Loucy (cell line): ENCODE measurements at regions not wholly inside any gene's neighbourhood (a gene's known extent, or its start where the extent isn't known, plus 50 kb on each side); places are given as distances from the start of the nearest gene placed in this dataset.
"Not testable (repeated sequence)": the region's sequence is repeated elsewhere in the genome, so short reads cannot be mapped to it uniquely, and the experiment has no call there.

Source experiments
- H2AFZ ChIP-seq: fragments of 200-600 bp; sonication (generic); 2 replicates; pipeline ENCODE4 v1.6.0; 2016; ENCODE audit warnings: antibody characterized with exemption, mild to moderate bottlenecking, low read length, moderate library complexity
- H3F3A ChIP-seq: fragments of 200-600 bp; 2 replicates; pipeline ENCODE4 v1.6.0; 2016; ENCODE audit warnings: antibody characterized with exemption, low read depth, mild to moderate bottlenecking
- H3K27me3 ChIP-seq: fragments of 200-600 bp; sonication (generic); 2 replicates; pipeline ENCODE4 v1.6.1; 2014; ENCODE audit warnings: low read length, mild to moderate bottlenecking; ENCODE audit not compliant: insufficient read depth, poor library complexity, severe bottlenecking
- H3K36me3 ChIP-seq: fragments of 200-600 bp; sonication (generic); 2 replicates; pipeline ENCODE4 v1.6.1; 2016; ENCODE audit warnings: low read length; ENCODE audit not compliant: insufficient read depth
- H3K4me1 ChIP-seq: fragments of 200-600 bp; sonication (generic); 2 replicates; pipeline ENCODE4 v1.5.1; 2014; ENCODE audit warnings: low read length, mild to moderate bottlenecking; ENCODE audit not compliant: insufficient read depth, poor library complexity, severe bottlenecking
- H3K4me2 ChIP-seq: fragments of 200-600 bp; sonication (generic); 2 replicates; pipeline ENCODE4 v1.6.0; 2014; ENCODE audit warnings: antibody characterized with exemption, low read length, low read depth, mild to moderate bottlenecking; ENCODE audit not compliant: poor library complexity, severe bottlenecking
- H3K4me3 ChIP-seq: fragments of 200-600 bp; sonication (generic); 2 replicates; pipeline ENCODE4 v1.5.1; 2014; ENCODE audit warnings: low read length, mild to moderate bottlenecking, mixed read lengths; ENCODE audit not compliant: poor library complexity, severe bottlenecking
- H3K79me2 ChIP-seq: fragments of 200-600 bp; sonication (generic); 2 replicates; pipeline ENCODE4 v1.6.1; 2014; ENCODE audit warnings: low read length; ENCODE audit not compliant: insufficient read depth
- H3K9ac ChIP-seq: fragments of 200-600 bp; sonication (generic); 2 replicates; pipeline ENCODE4 v1.6.0; 2014; ENCODE audit warnings: mild to moderate bottlenecking, low read depth, low read length, moderate library complexity; ENCODE audit not compliant: poor library complexity, severe bottlenecking
- H3K9me2 ChIP-seq: fragments of 200-600 bp; sonication (generic); replicated peaks from 2 replicates; pipeline ENCODE4 v1.6.1; 2016; ENCODE audit warnings: low read depth, low read length, mixed read lengths
- H3K9me3 ChIP-seq: fragments of 200-600 bp; sonication (generic); 2 replicates; pipeline ENCODE4 v1.6.1; 2014; ENCODE audit warnings: mild to moderate bottlenecking, antibody characterized with exemption, low read length, low read depth; ENCODE audit not compliant: insufficient read depth
- H4K20me1 ChIP-seq: fragments of 200-600 bp; sonication (generic); 2 replicates; pipeline ENCODE4 v1.6.0; 2014; ENCODE audit warnings: antibody characterized with exemption, low read length, mild to moderate bottlenecking; ENCODE audit not compliant: insufficient read depth, poor library complexity, severe bottlenecking
- EZH2phosphoT487 ChIP-seq: fragments of 200-600 bp; IDR thresholded peaks from 2 replicates; pipeline ENCODE4 v1.6.1; 2018; ENCODE audit warnings: antibody characterized with exemption, mild to moderate bottlenecking, moderate library complexity, borderline replicate concordance
- TF ChIP-seq, protein P1 (sequence below): fragments of 200-600 bp; sonication (generic); conservative IDR thresholded peaks from 2 replicates; pipeline ENCODE4 v1.5.1; 2014; ENCODE audit warnings: mild to moderate bottlenecking, antibody characterized with exemption, low read length

DNA sequence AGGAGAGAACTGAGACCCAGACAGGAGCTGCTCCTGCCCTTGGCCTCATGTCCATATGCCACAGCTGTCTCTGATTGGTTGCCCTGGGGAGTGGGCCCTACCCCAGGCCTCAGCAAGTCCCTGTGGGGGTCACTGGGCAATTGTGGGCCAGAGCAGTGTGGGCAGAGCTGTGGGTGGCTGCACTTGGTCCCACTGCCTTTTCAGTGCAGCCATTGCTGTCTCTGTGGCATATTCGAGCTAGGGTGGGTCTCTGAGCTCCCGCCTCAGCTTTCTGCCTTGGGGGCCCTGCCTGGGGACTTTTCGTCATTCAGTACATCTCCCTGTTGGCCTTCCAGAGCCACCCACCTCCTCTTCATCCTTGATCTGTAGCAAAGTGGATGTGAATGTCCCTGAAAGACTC lies 69.8 kb upstream of the LRPAP1 start:
- Histone ChIP-seq H3F3A (no peaks in the 10 kb centered on the region), H3K79me2 (no peaks in the 10 kb centered on the region), H3K4me1 (no peaks in the 10 kb centered on the region), H3K27me3 (no peaks in the 10 kb centered on the region), H3K4me3 (no peak overlapping the region), H2AFZ (no peak overlapping the region), H3K9ac (no peak overlapping the region), H3K9me3 (peaks cover 8% of the 10 kb centered on the region; the same call in 1 of the 2 replicates), H3K36me3 (no peaks in the 10 kb centered on the region), H3K9me2 (no peaks in the 10 kb centered on the region), H4K20me1 (no peaks in the 10 kb centered on the region), H3K4me2 (no peak overlapping the region)
- TF ChIP-seq, protein P1, sequence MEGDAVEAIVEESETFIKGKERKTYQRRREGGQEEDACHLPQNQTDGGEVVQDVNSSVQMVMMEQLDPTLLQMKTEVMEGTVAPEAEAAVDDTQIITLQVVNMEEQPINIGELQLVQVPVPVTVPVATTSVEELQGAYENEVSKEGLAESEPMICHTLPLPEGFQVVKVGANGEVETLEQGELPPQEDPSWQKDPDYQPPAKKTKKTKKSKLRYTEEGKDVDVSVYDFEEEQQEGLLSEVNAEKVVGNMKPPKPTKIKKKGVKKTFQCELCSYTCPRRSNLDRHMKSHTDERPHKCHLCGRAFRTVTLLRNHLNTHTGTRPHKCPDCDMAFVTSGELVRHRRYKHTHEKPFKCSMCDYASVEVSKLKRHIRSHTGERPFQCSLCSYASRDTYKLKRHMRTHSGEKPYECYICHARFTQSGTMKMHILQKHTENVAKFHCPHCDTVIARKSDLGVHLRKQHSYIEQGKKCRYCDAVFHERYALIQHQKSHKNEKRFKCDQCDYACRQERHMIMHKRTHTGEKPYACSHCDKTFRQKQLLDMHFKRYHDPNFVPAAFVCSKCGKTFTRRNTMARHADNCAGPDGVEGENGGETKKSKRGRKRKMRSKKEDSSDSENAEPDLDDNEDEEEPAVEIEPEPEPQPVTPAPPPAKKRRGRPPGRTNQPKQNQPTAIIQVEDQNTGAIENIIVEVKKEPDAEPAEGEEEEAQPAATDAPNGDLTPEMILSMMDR: no peak
- no peak for TF ChIP-seq EZH2phosphoT487

- not testable (repeated sequence) for H3K27me3 ChIP-seq, H3K9me2 ChIP-seq, H2AFZ ChIP-seq, H3K4me1 ChIP-seq, H3K9ac ChIP-seq, H3K4me2 ChIP-seq, H3K4me3 ChIP-seq, H3K9me3 ChIP-seq, H3K36me3 ChIP-seq, H3K79me2 ChIP-seq, H3F3A ChIP-seq, H4K20me1 ChIP-seq
These were observed 69.0 kb upstream of the LRPAP1 start for GRCh38 chr4:3601108-3601690.

DNA sequence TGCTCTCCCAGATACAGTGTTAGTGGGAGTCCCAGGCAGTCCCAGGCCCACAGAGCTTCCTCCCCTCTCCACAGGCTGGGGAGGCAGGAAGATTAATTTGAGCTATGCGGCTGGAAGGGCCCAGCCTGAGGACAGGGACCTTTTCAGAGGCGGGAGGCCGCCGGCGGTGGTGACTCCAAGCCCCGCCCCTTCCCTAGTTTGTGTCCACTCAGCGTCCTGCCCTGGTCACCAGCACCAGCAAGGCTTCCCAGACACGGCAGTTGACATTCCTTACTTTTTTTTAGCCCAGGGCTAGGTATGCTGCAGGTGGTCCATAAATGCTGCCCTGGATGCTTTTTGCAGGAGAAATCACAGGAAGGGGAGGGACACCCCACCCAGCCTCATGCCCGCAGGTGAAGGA lies 67.7 kb upstream of the LRPAP1 start:
- Histone ChIP-seq H3K9me3 (peaks cover 8% of the 10 kb centered on the region; the same call in 1 of the 2 replicates), H3K4me1 (no peaks in the 10 kb centered on the region), H3F3A (no peaks in the 10 kb centered on the region), H3K4me2 (no peak overlapping the region), H3K4me3 (no peak overlapping the region), H3K36me3 (no peaks in the 10 kb centered on the region), H3K27me3 (no peaks in the 10 kb centered on the region), H3K9me2 (no peaks in the 10 kb centered on the region), H3K79me2 (no peaks in the 10 kb centered on the region), H4K20me1 (no peaks in the 10 kb centered on the region), H2AFZ (no peak overlapping the region), H3K9ac (no peak overlapping the region)
- TF ChIP-seq, protein P1: no peak
- TF ChIP-seq EZH2phosphoT487: no peak

DNA sequence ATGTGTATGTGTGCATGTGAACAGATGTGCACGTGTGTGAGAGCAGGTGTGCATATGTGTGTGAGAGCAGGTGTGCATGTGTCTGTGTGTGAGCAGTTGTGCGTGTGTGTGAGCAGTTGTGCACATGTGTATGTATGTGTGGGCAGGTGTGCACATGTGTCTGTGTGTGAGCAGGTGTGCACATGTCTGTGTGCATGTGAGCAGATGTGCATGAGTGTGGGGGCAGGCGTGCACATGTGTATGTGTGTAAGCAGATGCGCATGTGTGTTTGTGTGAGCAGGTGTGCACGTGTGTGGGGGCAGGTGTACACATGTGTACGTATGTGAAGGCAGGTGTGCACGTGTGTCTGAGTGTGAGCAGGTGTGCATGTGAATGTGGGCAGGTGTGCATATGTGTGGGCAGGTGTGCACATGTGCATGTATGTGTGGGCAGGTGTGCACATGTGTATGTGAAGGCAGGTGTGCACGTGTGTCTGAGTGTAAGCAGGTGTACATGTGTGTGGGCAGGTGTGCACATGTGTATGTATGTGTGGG lies 66.5 kb upstream of the LRPAP1 start:
- H3K27me3 ChIP-seq: no peaks in the 10 kb centered on the region
- no peaks in the 10 kb centered on the region for H3K36me3 ChIP-seq
- TF ChIP-seq, protein P1: no peak
- no peak for TF ChIP-seq EZH2phosphoT487

DNA sequence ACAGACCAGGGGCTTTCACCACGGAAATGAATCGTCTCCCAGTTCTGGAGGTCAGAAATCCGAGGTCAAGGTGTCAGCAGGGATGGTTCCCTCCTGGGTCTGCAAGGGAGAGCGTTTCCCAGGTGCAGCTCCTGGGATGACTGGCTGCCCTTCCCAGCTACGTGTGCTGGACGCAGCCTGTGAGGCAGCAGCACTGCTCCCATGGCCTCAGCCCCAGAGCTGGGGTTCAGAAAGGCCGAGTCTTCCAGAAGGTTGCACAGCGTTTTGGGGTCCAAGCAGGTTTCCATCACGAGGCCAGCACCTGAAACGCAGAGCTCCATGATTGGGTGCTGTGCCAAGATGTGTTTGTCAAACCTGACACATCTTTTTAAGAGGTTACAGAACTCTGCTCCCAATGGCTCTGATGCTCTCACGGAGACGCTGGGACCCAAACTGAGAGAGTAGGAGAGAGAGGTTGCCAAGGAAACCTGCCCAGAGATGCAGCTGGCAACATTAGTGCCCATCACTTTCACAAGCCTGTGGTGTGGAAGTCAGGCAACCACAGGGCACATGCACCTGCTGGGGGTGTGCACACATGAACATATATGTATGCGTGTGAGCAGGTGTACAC lies 65.8 kb upstream of the LRPAP1 start:
- not testable (repeated sequence) for H3K4me2 ChIP-seq, H3K9me2 ChIP-seq, H3K4me1 ChIP-seq, H3K79me2 ChIP-seq, H3K4me3 ChIP-seq, H3K27me3 ChIP-seq, H3F3A ChIP-seq, H4K20me1 ChIP-seq, H3K36me3 ChIP-seq, H3K9ac ChIP-seq, H3K9me3 ChIP-seq, H2AFZ ChIP-seq

More for the DNA sequence above, 66.5 kb upstream of the LRPAP1 start:
- H2AFZ ChIP-seq: no peak overlapping the region
- no peak overlapping the region for H3K9ac ChIP-seq
- H3K4me3 ChIP-seq: no peak overlapping the region
- no peaks in the 10 kb centered on the region for H4K20me1 ChIP-seq
- no peak overlapping the region for H3K4me2 ChIP-seq
- no peaks in the 10 kb centered on the region for H3K79me2 ChIP-seq
- peaks cover 8% of the 10 kb centered on the region; the same call in 1 of the 2 replicates for H3K9me3 ChIP-seq
- no peaks in the 10 kb centered on the region for H3K9me2 ChIP-seq
- H3F3A ChIP-seq: no peaks in the 10 kb centered on the region
- no peaks in the 10 kb centered on the region for H3K4me1 ChIP-seq
